ENCODE measurements at regions not wholly inside any gene's neighbourhood (a gene's known extent, or its start where the extent isn't known, plus 50 kb on each side); places are given as distances from the start of the nearest gene placed in this dataset.

- TF ChIP-seq POLR2A (IDR thresholded peaks at IDR 0.05) (no peak), CTCF (IDR thresholded peaks at IDR 0.05 in 8 of 11, conservative IDR thresholded peaks at IDR 0.05 in 3 of 11) (no peak), POLR2AphosphoS5 (IDR thresholded peaks at IDR 0.05) (no peak)
Observed at GRCh38 chr6:12560315-12560714, 156.3 kb upstream of the PHACTR1 start.

Data from spleen (tissue), 7 donors.